GF-D8 (cell line): ENCODE measurements at regions not wholly inside any gene's neighbourhood (a gene's known extent, or its start where the extent isn't known, plus 50 kb on each side); places are given as distances from the start of the nearest gene placed in this dataset.
"Not testable (repeated sequence)": the region's sequence is repeated elsewhere in the genome, so short reads cannot be mapped to it uniquely, and the experiment has no call there.

ENCODE experiments used
- DNase-seq: peaks from one replicate; lab custom pipeline; 2025; lab: John Stamatoyannopoulos, UW

- no peak for DNase-seq
These were observed 414.3 kb downstream of the AMY1C start for GRCh38 chr1:104163912-104164476.

GRCh38 chr1:104172243-104172681 is 422.6 kb downstream of the AMY1C start:
- DNase-seq = no peak

GRCh38 chr1:104182251-104182650 is 432.6 kb downstream of the AMY1C start:
- no peak for DNase-seq

- no peak for DNase-seq
These were observed 439.5 kb downstream of the AMY1C start for GRCh38 chr1:104189207-104189606.

GRCh38 chr1:104190821-104191220 is 441.1 kb downstream of the AMY1C start:
- DNase-seq = no peak

GRCh38 chr1:104195395-104195794 is 445.7 kb downstream of the AMY1C start:
- DNase-seq = no peak

- DNase-seq = no peak
These were observed 446.4 kb downstream of the AMY1C start for GRCh38 chr1:104196136-104196535.

- DNase-seq = no peak
These were observed 447.8 kb downstream of the AMY1C start for GRCh38 chr1:104197516-104197915.

- DNase-seq = no peak
These were observed 462.5 kb downstream of the AMY1C start for GRCh38 chr1:104212239-104212638.

- not testable (repeated sequence) for DNase-seq
These were observed 467.8 kb downstream of the AMY1C start for GRCh38 chr1:104217395-104217986.

GRCh38 chr1:104229860-104230259 is 480.2 kb downstream of the AMY1C start:
- DNase-seq = no peak

GRCh38 chr1:104231676-104232075 is 482.0 kb downstream of the AMY1C start:
- no peak for DNase-seq

GRCh38 chr1:104235141-104235540 is 485.4 kb downstream of the AMY1C start:
- DNase-seq = no peak

GRCh38 chr1:104238991-104239390 is 489.3 kb downstream of the AMY1C start:
- no peak for DNase-seq

GRCh38 chr1:104248385-104248784 is 498.7 kb downstream of the AMY1C start:
- no peak for DNase-seq

GRCh38 chr1:104259481-104259880 is 509.8 kb downstream of the AMY1C start:
- no peak for DNase-seq

- not testable (repeated sequence) for DNase-seq
These were observed 513.4 kb downstream of the AMY1C start for GRCh38 chr1:104263110-104263509.

- no peak for DNase-seq
These were observed 514.8 kb downstream of the AMY1C start for GRCh38 chr1:104264521-104264920.

GRCh38 chr1:104265163-104265562 is 515.5 kb downstream of the AMY1C start:
- no peak for DNase-seq

- DNase-seq = no peak
These were observed 516.9 kb downstream of the AMY1C start for GRCh38 chr1:104266612-104267011.

GRCh38 chr1:104288322-104288721 is 538.6 kb downstream of the AMY1C start:
- DNase-seq = not testable (repeated sequence)

GRCh38 chr1:104291156-104291555 is 541.5 kb downstream of the AMY1C start:
- DNase-seq = no peak

- DNase-seq = no peak
These were observed 544.6 kb downstream of the AMY1C start for GRCh38 chr1:104294259-104294658.

- no peak for DNase-seq
These were observed 545.8 kb downstream of the AMY1C start for GRCh38 chr1:104295511-104295910.
